Kidney epithelial cell (primary cell): ENCODE measurements at regions not wholly inside any gene's neighbourhood (a gene's known extent, or its start where the extent isn't known, plus 50 kb on each side); places are given as distances from the start of the nearest gene placed in this dataset.

Source experiments
- DNase-seq: peaks from one replicate; pipeline ENCODE4 v3.0.0-alpha.2; 2010; ENCODE audit warnings: low read depth
- H3K27me3 ChIP-seq: 2 replicates; pipeline ENCODE4 v1.6.0; 2011; ENCODE audit warnings: low read length; ENCODE audit not compliant: control insufficient read depth, insufficient read depth
- H3K36me3 ChIP-seq: 2 replicates; pipeline ENCODE4 v1.5.1; 2011; ENCODE audit warnings: low read length; ENCODE audit not compliant: control insufficient read depth, insufficient read depth
- H3K4me3 ChIP-seq: 2 replicates; pipeline ENCODE4 v1.5.1; 2011; ENCODE audit warnings: low read depth, mild to moderate bottlenecking, control low read depth, low read length
- TF ChIP-seq, protein P1 (sequence below): IDR thresholded peaks from 2 replicates; pipeline ENCODE4 v1.5.1; 2011; ENCODE audit warnings: mild to moderate bottlenecking, moderate library complexity, low read length, control low read depth, inconsistent platforms; ENCODE audit not compliant: insufficient read depth, poor library complexity, severe bottlenecking

DNA sequence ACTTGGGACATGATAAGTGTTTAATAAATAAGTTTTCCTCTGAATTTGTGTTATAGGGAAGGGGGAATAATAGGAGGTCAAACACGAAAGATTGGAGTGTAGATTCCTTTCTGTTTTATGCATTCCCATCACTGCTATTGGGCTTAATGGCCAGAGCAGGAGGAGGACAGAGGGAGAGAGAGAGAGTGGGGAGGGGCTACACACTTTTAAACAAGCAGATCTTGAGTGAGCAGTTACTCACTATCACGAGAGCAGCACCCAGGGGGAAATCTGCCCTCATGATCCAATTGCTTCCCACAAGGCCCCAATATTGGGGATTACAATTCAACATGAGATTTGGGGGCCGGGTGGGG, 505.0 kb downstream of the GRIN2A start:
- TF ChIP-seq, protein P1, sequence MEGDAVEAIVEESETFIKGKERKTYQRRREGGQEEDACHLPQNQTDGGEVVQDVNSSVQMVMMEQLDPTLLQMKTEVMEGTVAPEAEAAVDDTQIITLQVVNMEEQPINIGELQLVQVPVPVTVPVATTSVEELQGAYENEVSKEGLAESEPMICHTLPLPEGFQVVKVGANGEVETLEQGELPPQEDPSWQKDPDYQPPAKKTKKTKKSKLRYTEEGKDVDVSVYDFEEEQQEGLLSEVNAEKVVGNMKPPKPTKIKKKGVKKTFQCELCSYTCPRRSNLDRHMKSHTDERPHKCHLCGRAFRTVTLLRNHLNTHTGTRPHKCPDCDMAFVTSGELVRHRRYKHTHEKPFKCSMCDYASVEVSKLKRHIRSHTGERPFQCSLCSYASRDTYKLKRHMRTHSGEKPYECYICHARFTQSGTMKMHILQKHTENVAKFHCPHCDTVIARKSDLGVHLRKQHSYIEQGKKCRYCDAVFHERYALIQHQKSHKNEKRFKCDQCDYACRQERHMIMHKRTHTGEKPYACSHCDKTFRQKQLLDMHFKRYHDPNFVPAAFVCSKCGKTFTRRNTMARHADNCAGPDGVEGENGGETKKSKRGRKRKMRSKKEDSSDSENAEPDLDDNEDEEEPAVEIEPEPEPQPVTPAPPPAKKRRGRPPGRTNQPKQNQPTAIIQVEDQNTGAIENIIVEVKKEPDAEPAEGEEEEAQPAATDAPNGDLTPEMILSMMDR, result no peak

GRCh38 chr16:9679213-9679767, 502.9 kb downstream of the GRIN2A start:
- Histone ChIP-seq H3K36me3 (no peaks in the 10 kb centered on the region), H3K27me3 (no peaks in the 10 kb centered on the region), H3K4me3 (no peak overlapping the region)
- DNase-seq, result no peak
- TF ChIP-seq, protein P1, result no peak

More for the DNA sequence above, 505.0 kb downstream of the GRIN2A start:
- no peak for DNase-seq
- Histone ChIP-seq H3K4me3 (no peak overlapping the region), H3K36me3 (no peaks in the 10 kb centered on the region), H3K27me3 (no peaks in the 10 kb centered on the region)

- Histone ChIP-seq H3K27me3 (no peaks in the 10 kb centered on the region), H3K36me3 (no peaks in the 10 kb centered on the region), H3K4me3 (no peak overlapping the region)
- TF ChIP-seq, protein P1, result no peak
- DNase-seq, result no peak
These were observed 502.1 kb downstream of the GRIN2A start for GRCh38 chr16:9680019-9680655.

- TF ChIP-seq, protein P1, result no peak
These were observed 501.3 kb downstream of the GRIN2A start for GRCh38 chr16:9680968-9681367.

GRCh38 chr16:9681508-9681907, 500.7 kb downstream of the GRIN2A start:
- Histone ChIP-seq H3K36me3 (no peaks in the 10 kb centered on the region), H3K4me3 (no peak overlapping the region), H3K27me3 (no peaks in the 10 kb centered on the region)
- DNase-seq, result no peak
- TF ChIP-seq, protein P1, result no peak

More at GRCh38 chr16:9680968-9681367, 501.3 kb downstream of the GRIN2A start:
- no peaks in the 10 kb centered on the region for H3K36me3 ChIP-seq
- H3K27me3 ChIP-seq, result no peaks in the 10 kb centered on the region
- no peak for DNase-seq
- no peak overlapping the region for H3K4me3 ChIP-seq

GRCh38 chr16:9682320-9682719, 499.9 kb downstream of the GRIN2A start:
- no peak for DNase-seq
- no peaks in the 10 kb centered on the region for H3K36me3 ChIP-seq
- no peak overlapping the region for H3K4me3 ChIP-seq
- TF ChIP-seq, protein P1, result no peak
- no peaks in the 10 kb centered on the region for H3K27me3 ChIP-seq
